Panc1 (cell line): ENCODE measurements at regions not wholly inside any gene's neighbourhood (a gene's known extent, or its start where the extent isn't known, plus 50 kb on each side); places are given as distances from the start of the nearest gene placed in this dataset.

Source experiments
- POLR2AphosphoS5 ChIP-seq: IDR thresholded peaks from 2 replicates; pipeline ENCODE4 v1.6.1; 2012; ENCODE audit warnings: mild to moderate bottlenecking, low read depth, low read length, moderate library complexity
- SIN3A ChIP-seq: IDR thresholded peaks from 2 replicates; pipeline ENCODE4 v1.6.1; 2012; ENCODE audit warnings: low read depth, mild to moderate bottlenecking, low read length, moderate library complexity, borderline replicate concordance; ENCODE audit not compliant: insufficient read depth
- TCF7L2 ChIP-seq: IDR thresholded peaks from 2 replicates; pipeline ENCODE4 v1.6.1; 2011; ENCODE audit warnings: mild to moderate bottlenecking, low read depth, low read length, inconsistent platforms
- TF ChIP-seq, protein P1 (sequence below): fragments of 450-650 bp; IDR thresholded peaks from 2 replicates; pipeline ENCODE4 v1.5.1; 2017; ENCODE audit warnings: mild to moderate bottlenecking
- TF ChIP-seq, protein P2 (sequence below), 2 experiments: IDR thresholded peaks; 2 replicates each; pipeline ENCODE4 v1.6.1; 2011 to 2012; ENCODE audit warnings: low read depth in 2 of 2, control low read depth in 1 of 2, low read length in 1 of 2, mild to moderate bottlenecking in 1 of 2, moderate library complexity in 1 of 2; ENCODE audit not compliant: insufficient read depth in 1 of 2

DNA sequence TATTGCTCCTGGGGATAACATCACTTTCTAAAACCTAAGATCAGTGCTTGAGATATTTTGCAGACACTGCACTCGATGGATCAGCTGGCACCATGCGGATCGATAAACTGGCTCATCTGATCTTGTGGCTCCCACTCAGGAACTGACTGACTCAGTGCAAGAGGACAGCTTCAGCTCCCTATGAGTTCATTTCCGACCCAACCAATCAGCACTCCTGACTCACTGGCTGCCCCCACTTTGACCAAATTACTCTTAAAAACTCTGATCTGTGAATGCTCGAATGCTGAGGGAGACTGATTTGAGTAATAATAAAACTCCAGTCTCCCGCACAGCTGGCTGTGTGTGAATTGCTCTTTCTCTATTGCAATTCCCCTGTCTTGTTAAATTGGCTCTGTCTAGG, 110.1 kb downstream of the ANAPC4 start:
- TF ChIP-seq, protein P1, sequence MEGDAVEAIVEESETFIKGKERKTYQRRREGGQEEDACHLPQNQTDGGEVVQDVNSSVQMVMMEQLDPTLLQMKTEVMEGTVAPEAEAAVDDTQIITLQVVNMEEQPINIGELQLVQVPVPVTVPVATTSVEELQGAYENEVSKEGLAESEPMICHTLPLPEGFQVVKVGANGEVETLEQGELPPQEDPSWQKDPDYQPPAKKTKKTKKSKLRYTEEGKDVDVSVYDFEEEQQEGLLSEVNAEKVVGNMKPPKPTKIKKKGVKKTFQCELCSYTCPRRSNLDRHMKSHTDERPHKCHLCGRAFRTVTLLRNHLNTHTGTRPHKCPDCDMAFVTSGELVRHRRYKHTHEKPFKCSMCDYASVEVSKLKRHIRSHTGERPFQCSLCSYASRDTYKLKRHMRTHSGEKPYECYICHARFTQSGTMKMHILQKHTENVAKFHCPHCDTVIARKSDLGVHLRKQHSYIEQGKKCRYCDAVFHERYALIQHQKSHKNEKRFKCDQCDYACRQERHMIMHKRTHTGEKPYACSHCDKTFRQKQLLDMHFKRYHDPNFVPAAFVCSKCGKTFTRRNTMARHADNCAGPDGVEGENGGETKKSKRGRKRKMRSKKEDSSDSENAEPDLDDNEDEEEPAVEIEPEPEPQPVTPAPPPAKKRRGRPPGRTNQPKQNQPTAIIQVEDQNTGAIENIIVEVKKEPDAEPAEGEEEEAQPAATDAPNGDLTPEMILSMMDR: no peak
- TF ChIP-seq, protein P2, sequence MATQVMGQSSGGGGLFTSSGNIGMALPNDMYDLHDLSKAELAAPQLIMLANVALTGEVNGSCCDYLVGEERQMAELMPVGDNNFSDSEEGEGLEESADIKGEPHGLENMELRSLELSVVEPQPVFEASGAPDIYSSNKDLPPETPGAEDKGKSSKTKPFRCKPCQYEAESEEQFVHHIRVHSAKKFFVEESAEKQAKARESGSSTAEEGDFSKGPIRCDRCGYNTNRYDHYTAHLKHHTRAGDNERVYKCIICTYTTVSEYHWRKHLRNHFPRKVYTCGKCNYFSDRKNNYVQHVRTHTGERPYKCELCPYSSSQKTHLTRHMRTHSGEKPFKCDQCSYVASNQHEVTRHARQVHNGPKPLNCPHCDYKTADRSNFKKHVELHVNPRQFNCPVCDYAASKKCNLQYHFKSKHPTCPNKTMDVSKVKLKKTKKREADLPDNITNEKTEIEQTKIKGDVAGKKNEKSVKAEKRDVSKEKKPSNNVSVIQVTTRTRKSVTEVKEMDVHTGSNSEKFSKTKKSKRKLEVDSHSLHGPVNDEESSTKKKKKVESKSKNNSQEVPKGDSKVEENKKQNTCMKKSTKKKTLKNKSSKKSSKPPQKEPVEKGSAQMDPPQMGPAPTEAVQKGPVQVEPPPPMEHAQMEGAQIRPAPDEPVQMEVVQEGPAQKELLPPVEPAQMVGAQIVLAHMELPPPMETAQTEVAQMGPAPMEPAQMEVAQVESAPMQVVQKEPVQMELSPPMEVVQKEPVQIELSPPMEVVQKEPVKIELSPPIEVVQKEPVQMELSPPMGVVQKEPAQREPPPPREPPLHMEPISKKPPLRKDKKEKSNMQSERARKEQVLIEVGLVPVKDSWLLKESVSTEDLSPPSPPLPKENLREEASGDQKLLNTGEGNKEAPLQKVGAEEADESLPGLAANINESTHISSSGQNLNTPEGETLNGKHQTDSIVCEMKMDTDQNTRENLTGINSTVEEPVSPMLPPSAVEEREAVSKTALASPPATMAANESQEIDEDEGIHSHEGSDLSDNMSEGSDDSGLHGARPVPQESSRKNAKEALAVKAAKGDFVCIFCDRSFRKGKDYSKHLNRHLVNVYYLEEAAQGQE (IDR thresholded peaks at IDR 0.05; ENCODE audit: insufficient read depth in 1 of 2, low read depth in 2 of 2, low read length in 1 of 2): no peak
- TF ChIP-seq SIN3A (no peak), TCF7L2 (no peak), POLR2AphosphoS5 (no peak)
